Ishikawa (cell line): ENCODE measurements at regions not wholly inside any gene's neighbourhood (a gene's known extent, or its start where the extent isn't known, plus 50 kb on each side); places are given as distances from the start of the nearest gene placed in this dataset.

Source experiments
- CEBPB ChIP-seq: IDR thresholded peaks from 2 replicates; pipeline ENCODE4 v1.6.1; 2012
- CREB1 ChIP-seq: IDR thresholded peaks from 2 replicates; pipeline ENCODE4 v1.6.1; 2012; ENCODE audit warnings: low read depth
- EGR1 ChIP-seq: IDR thresholded peaks from 2 replicates; pipeline ENCODE4 v1.6.1; 2012
- EP300 ChIP-seq: IDR thresholded peaks from 2 replicates; pipeline ENCODE4 v1.6.1; 2012; ENCODE audit warnings: borderline replicate concordance
- FOXM1 ChIP-seq: IDR thresholded peaks from 2 replicates; pipeline ENCODE4 v1.6.1; 2012; ENCODE audit warnings: low read depth, borderline replicate concordance
- NFIC ChIP-seq: IDR thresholded peaks from 2 replicates; pipeline ENCODE4 v1.6.1; 2012
- RAD21 ChIP-seq: IDR thresholded peaks from 2 replicates; pipeline ENCODE4 v1.6.1; 2012; ENCODE audit warnings: low read depth
- TAF1 ChIP-seq: IDR thresholded peaks from 2 replicates; pipeline ENCODE4 v1.6.1; 2012; ENCODE audit warnings: low read depth, mild to moderate bottlenecking
- TCF12 ChIP-seq: IDR thresholded peaks from 2 replicates; pipeline ENCODE4 v1.6.1; 2012; ENCODE audit warnings: low read depth
- TEAD4 ChIP-seq: IDR thresholded peaks from 2 replicates; pipeline ENCODE4 v1.6.1; 2012
- YY1 ChIP-seq: IDR thresholded peaks from 2 replicates; pipeline ENCODE4 v1.6.1; 2012; ENCODE audit warnings: low read depth
- ZBTB7A ChIP-seq: IDR thresholded peaks from 2 replicates; pipeline ENCODE4 v1.6.1; 2012; ENCODE audit warnings: low read depth
- TF ChIP-seq, protein P1 (sequence below): IDR thresholded peaks from 2 replicates; pipeline ENCODE4 v1.6.1; 2012; ENCODE audit warnings: low read depth, mild to moderate bottlenecking
- TF ChIP-seq, protein P2 (sequence below): IDR thresholded peaks from 2 replicates; pipeline ENCODE4 v1.6.1; 2012
- TF ChIP-seq, protein P3 (sequence below): IDR thresholded peaks from 2 replicates; pipeline ENCODE4 v1.6.1; 2012

DNA sequence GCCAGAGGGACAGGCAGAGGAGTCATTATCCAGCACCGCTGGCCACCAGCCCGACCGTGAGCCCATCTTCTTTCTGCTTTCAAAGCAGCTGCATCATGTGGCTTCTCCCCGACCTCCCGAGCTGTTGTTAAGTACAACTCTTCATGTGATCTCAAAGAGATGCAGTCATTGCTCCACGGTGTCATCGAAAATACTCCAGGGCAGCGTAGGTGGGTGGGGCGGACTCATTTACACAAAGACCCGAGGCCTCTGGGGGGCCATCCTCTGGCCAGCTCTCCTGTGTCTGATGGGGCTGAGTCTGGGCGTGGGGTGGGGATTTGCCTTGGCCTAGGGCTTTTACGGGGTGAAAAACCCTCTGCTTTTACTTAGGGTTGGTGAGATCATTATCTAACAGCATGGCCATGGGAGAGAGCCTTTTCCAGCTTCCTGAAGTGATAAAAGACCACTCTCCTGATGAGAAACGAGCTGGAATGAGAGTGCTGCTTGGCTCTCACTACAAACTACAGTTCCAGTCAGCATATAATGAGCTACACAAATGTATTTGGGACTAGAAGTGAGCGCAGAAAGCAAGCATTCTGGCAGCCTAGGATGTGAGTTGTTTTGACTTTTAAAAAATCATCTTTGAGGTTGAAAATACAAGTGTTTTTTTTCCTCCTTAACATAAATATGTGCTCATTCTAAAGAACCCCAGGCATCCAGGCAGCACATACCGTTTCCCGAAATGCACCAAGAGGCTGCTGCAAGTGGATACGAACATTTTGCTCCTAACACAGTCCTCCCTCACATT is 165.0 kb downstream of the RHOU start:
- TF ChIP-seq TCF12: no peak
- no peak for TF ChIP-seq EP300
- TF ChIP-seq CEBPB: no peak
- TF ChIP-seq RAD21: no peak
- TF ChIP-seq YY1: no peak
- no peak for TF ChIP-seq ZBTB7A
- TF ChIP-seq FOXM1: no peak
- TF ChIP-seq, protein P1, sequence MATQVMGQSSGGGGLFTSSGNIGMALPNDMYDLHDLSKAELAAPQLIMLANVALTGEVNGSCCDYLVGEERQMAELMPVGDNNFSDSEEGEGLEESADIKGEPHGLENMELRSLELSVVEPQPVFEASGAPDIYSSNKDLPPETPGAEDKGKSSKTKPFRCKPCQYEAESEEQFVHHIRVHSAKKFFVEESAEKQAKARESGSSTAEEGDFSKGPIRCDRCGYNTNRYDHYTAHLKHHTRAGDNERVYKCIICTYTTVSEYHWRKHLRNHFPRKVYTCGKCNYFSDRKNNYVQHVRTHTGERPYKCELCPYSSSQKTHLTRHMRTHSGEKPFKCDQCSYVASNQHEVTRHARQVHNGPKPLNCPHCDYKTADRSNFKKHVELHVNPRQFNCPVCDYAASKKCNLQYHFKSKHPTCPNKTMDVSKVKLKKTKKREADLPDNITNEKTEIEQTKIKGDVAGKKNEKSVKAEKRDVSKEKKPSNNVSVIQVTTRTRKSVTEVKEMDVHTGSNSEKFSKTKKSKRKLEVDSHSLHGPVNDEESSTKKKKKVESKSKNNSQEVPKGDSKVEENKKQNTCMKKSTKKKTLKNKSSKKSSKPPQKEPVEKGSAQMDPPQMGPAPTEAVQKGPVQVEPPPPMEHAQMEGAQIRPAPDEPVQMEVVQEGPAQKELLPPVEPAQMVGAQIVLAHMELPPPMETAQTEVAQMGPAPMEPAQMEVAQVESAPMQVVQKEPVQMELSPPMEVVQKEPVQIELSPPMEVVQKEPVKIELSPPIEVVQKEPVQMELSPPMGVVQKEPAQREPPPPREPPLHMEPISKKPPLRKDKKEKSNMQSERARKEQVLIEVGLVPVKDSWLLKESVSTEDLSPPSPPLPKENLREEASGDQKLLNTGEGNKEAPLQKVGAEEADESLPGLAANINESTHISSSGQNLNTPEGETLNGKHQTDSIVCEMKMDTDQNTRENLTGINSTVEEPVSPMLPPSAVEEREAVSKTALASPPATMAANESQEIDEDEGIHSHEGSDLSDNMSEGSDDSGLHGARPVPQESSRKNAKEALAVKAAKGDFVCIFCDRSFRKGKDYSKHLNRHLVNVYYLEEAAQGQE: no peak
- no peak for TF ChIP-seq TEAD4
- no peak for TF ChIP-seq CREB1
- TF ChIP-seq, protein P2, sequence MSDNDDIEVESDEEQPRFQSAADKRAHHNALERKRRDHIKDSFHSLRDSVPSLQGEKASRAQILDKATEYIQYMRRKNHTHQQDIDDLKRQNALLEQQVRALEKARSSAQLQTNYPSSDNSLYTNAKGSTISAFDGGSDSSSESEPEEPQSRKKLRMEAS: no peak
- no peak for TF ChIP-seq TAF1
- TF ChIP-seq, protein P3, sequence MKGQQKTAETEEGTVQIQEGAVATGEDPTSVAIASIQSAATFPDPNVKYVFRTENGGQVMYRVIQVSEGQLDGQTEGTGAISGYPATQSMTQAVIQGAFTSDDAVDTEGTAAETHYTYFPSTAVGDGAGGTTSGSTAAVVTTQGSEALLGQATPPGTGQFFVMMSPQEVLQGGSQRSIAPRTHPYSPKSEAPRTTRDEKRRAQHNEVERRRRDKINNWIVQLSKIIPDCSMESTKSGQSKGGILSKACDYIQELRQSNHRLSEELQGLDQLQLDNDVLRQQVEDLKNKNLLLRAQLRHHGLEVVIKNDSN: no peak
- no peak for TF ChIP-seq NFIC
- TF ChIP-seq EGR1: no peak

DNA sequence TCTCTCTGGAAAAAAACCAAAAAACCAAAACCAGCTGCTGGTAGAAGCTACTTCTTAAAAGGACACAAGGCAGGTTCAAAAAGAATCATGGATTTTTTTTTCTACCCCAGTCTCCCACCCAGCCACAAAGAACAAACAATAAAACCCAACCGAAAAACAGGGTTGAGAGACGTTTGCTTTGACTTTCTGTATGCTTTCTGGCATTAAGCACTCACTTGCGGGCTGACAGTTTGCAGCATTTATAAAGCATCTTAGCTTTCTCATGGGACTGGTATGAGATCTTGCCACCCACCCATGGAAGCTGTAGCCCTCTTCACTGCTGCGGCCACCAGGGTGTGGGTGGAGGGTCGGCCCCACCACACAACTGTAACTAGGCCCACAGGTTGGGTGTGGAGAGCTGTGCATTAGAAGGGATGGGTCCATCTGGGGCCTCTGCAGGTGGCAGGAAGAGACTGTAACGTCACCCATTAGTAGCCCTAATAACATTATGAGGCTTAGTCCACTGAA is 165.7 kb downstream of the RHOU start:
- TF ChIP-seq FOXM1 (no peak), EGR1 (no peak), RAD21 (no peak), NFIC (no peak), CREB1 (no peak), ZBTB7A (no peak), CEBPB (no peak), EP300 (no peak), YY1 (no peak), TEAD4 (no peak), TAF1 (no peak), TCF12 (no peak)
- TF ChIP-seq, protein P1: no peak
- TF ChIP-seq, protein P2: no peak
- TF ChIP-seq, protein P3: no peak

DNA sequence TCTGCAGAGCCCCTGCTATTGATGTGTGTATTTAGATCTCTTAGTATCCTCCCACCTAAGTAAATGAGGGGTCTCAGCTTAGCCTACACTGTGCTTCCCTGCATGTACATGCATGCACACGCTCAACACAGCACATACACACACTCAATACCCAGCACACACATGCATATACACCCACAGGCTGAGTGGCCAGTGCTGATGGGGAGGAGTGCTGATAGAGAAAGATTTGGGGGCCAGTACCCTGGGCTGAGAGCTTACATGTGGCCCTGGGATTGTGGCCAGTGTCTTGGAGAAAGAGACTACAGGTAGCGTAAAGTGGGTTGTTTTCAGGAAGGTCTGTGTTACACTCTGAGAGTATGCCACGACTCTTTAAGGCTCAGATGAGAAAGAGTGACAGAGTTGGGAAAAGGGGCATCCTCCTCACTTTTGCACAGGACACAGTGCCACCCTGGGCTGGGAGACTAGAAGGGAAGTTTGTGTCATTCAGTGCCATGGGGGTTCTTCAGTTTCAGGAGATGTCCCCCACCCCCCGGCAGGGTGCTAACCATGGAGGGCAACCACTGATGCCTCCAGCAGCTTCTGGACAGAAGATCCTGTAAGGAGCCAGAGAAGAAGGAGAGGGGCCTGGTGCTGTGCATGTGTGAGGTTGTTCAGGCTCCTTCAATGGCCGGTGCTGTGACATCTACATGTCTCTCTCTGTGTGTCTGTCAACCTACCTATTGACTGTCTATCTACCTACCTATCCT is 166.8 kb downstream of the RHOU start:
- TF ChIP-seq, protein P1: no peak

DNA sequence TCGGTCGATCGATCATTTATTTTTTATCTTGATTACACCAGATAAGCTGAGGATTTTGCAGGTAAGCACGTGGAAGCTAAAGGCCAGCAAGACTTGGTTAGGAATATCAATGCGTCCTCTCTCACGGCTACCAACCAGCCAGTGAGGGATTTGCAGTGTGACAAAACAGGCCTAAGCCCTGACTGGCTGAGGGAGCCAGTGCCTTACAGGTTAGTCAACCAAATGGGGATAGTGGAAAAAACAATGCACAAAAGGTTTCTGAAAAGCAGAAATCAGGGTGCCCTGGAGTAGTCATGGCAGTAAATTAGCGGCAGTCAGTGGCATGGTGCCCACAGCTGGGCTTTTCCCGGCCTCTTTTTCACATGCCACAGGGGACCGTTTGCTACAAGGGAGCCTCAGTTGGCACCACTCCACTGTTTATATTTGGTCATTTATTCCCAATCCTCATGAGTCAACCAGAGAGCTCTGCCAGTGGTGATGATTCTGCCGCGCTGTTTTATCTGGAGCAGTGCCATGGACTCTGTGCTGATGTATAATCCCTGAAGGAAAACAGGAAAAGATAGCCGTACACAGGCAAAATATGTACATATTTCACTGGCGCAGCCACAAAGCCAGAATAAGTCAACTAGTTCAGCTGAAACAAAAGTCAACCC is 167.6 kb downstream of the RHOU start:
- TF ChIP-seq EGR1 (no peak), CEBPB (no peak), TCF12 (no peak; the same call in 1 of the 2 replicates), RAD21 (no peak), TEAD4 (no peak), YY1 (no peak), EP300 (peak; percentile 46; the same call in 1 of the 2 replicates), FOXM1 (no peak), TAF1 (no peak), NFIC (peak; percentile 87), ZBTB7A (no peak), CREB1 (no peak)
- TF ChIP-seq, protein P1: no peak
- TF ChIP-seq, protein P2: no peak
- TF ChIP-seq, protein P3: no peak
